ENCODE measurements at regions not wholly inside any gene's neighbourhood (a gene's known extent, or its start where the extent isn't known, plus 50 kb on each side); places are given as distances from the start of the nearest gene placed in this dataset.

- DNase-seq (ENCODE audit: low spot score) = no peak
These were observed 465.4 kb downstream of the RMST start for GRCh38 chr12:97927977-97928376.

GRCh38 chr12:97936165-97936564 is 473.6 kb downstream of the RMST start:
- no peak for DNase-seq (ENCODE audit: low spot score)

- DNase-seq (ENCODE audit: low spot score) = no peak
These were observed 475.4 kb downstream of the RMST start for GRCh38 chr12:97938031-97938430.

GRCh38 chr12:97939156-97939555 is 476.6 kb downstream of the RMST start:
- no peak for DNase-seq (ENCODE audit: low spot score)

GRCh38 chr12:97940105-97940504 is 477.5 kb downstream of the RMST start:
- DNase-seq (ENCODE audit: low spot score) = no peak

GRCh38 chr12:97940629-97941028 is 478.0 kb downstream of the RMST start:
- no peak for DNase-seq (ENCODE audit: low spot score)

- DNase-seq (ENCODE audit: low spot score) = no peak
These were observed 479.2 kb downstream of the RMST start for GRCh38 chr12:97941686-97942354.

- no peak for DNase-seq (ENCODE audit: low spot score)
These were observed 480.8 kb downstream of the RMST start for GRCh38 chr12:97943359-97943758.

GRCh38 chr12:97944576-97944975 is 482.0 kb downstream of the RMST start:
- DNase-seq (ENCODE audit: low spot score) = no peak

- DNase-seq (ENCODE audit: low spot score) = no peak
These were observed 484.1 kb downstream of the RMST start for GRCh38 chr12:97946701-97947100.

GRCh38 chr12:97948591-97948990 is 486.0 kb downstream of the RMST start:
- no peak for DNase-seq (ENCODE audit: low spot score)

- no peak for DNase-seq (ENCODE audit: low spot score)
These were observed 488.6 kb downstream of the RMST start for GRCh38 chr12:97951239-97951638.

- DNase-seq (ENCODE audit: low spot score) = no peak
These were observed 489.1 kb downstream of the RMST start for GRCh38 chr12:97951717-97952116.

- no peak for DNase-seq (ENCODE audit: low spot score)
These were observed 494.5 kb downstream of the RMST start for GRCh38 chr12:97957109-97957508.

GRCh38 chr12:97960225-97960624 is 497.6 kb downstream of the RMST start:
- no peak for DNase-seq (ENCODE audit: low spot score)

GRCh38 chr12:97960741-97961608 is 498.4 kb downstream of the RMST start:
- DNase-seq (ENCODE audit: low spot score) = no peak

- no peak for DNase-seq (ENCODE audit: low spot score)
These were observed 505.2 kb downstream of the RMST start for GRCh38 chr12:97967831-97968230.

- no peak for DNase-seq (ENCODE audit: low spot score)
These were observed 506.1 kb downstream of the RMST start for GRCh38 chr12:97968641-97969197.

GRCh38 chr12:97977870-97978405 is 515.3 kb downstream of the RMST start:
- DNase-seq (ENCODE audit: low spot score) = no peak

- DNase-seq (ENCODE audit: low spot score) = no peak
These were observed 520.1 kb downstream of the RMST start for GRCh38 chr12:97982684-97983083.

GRCh38 chr12:97983796-97984195 is 521.2 kb downstream of the RMST start:
- DNase-seq (ENCODE audit: low spot score) = no peak

GRCh38 chr12:97984436-97984835 is 521.8 kb downstream of the RMST start:
- no peak for DNase-seq (ENCODE audit: low spot score)

Data from ureter (tissue), 1 donor.